ENCODE measurements at regions not wholly inside any gene's neighbourhood (a gene's known extent, or its start where the extent isn't known, plus 50 kb on each side); places are given as distances from the start of the nearest gene placed in this dataset.

GRCh38 chr2:155431004-155431507 is 732.6 kb downstream of the KCNJ3 start:
- no peak overlapping the region for H3K4me3 ChIP-seq (ENCODE audit: low read depth, low read length)

- no peak overlapping the region for H3K4me3 ChIP-seq (ENCODE audit: low read depth, low read length)
Measured at GRCh38 chr2:155427470-155427869, 729.0 kb downstream of the KCNJ3 start.

DNA sequence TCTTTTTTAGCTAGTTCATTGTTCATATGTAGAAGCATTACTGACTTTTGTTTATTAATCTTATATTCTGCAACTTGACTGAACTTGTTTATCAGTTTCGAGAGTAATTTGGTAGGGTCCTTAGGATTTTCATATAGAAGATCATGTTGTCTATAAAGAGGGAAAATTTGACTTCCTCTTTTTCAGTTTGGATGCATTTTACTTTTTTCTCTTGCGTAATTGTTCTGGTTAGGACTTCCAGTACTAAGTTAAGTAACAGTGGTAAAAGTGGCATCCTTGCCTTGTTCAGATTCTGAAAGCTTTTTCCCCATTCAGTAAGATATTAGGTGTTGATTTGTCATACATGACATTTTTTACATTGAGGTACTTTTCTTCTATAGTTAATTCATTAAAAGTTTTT is 726.0 kb downstream of the KCNJ3 start:
- H3K4me3 ChIP-seq (ENCODE audit: low read depth, low read length): no peak overlapping the region

- H3K4me3 ChIP-seq (ENCODE audit: low read depth, low read length): no peak overlapping the region
Measured at GRCh38 chr2:155418753-155419152, 720.3 kb downstream of the KCNJ3 start.

DNA sequence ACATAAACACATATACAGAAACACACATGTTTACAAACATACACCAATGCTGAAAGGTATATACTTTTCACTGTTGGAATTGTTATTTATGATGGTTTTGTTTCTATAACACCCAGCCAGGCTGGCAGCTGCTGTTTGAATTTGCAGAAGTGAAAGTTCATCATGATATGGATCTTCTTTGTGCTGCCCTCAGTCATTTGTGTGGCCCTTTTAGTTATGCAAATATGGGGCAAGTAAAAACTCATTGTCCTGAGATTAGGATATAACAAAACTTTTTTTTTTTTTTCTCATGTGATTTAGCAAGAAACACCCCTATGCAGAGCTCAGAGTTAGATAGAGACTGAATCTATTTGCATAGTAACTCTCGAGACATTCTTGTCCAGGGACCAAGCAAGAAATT is 714.1 kb downstream of the KCNJ3 start:
- H3K4me3 ChIP-seq (ENCODE audit: low read depth, low read length): no peak overlapping the region

GRCh38 chr2:155404433-155405002 is 706.0 kb downstream of the KCNJ3 start:
- H3K4me3 ChIP-seq (ENCODE audit: low read depth, low read length): no peak overlapping the region

DNA sequence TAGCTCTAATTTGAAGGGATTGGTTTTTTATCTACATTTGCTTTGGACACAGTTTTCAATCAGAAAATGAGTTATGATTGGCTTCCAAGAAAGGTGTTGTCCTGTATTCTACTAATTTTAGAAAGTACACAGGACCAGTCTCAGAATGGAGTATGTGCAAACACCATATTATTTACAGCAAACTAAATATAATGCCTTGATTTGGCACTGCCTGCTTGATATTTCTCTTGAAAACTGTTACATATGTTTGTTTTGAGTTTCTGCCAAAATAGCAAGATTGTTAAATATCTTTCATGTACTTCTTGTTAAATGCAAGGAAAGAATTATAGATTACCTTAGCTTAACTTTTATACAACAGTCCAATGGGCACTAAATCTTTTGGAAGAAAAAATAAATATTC is 694.9 kb downstream of the KCNJ3 start:
- no peak overlapping the region for H3K4me3 ChIP-seq (ENCODE audit: low read depth, low read length)

- H3K4me3 ChIP-seq (ENCODE audit: low read depth, low read length): no peak overlapping the region
Measured at GRCh38 chr2:155391613-155392130, 693.2 kb downstream of the KCNJ3 start.

- H3K4me3 ChIP-seq (ENCODE audit: low read depth, low read length): no peak overlapping the region
Measured at GRCh38 chr2:155389224-155389623, 690.7 kb downstream of the KCNJ3 start.

DNA sequence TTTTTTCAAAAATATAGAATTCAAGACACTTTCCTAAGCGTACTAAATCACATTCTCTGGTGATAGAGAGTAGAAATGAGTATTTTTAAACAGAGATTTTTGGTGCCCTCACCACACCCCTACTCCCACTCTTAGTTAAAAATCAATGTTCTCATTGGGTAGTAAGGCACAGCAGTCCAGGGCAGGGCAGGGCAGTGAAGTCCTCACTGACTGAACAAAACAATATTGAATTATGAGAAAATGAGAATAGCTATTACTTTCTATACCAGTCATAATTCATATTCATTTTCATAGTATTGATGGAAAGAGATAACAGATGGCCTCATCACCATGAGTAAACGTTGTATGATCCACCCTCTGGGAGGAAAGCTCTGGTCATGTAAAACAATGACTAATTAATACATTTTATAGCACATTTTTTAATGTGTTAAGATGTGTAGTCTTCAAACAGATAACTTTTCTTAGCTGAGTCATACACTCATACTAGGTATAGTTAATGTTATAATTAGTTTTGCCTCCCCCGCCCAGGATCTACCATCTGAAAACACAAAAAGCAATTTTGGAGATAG is 686.1 kb downstream of the KCNJ3 start:
- no peak overlapping the region for H3K4me3 ChIP-seq (ENCODE audit: low read depth, low read length)

- H3K4me3 ChIP-seq (ENCODE audit: low read depth, low read length): no peak overlapping the region
Measured at GRCh38 chr2:155382776-155383175, 684.3 kb downstream of the KCNJ3 start.

- no peak overlapping the region for H3K4me3 ChIP-seq (ENCODE audit: low read depth, low read length)
Measured at GRCh38 chr2:155381436-155381835, 682.9 kb downstream of the KCNJ3 start.

DNA sequence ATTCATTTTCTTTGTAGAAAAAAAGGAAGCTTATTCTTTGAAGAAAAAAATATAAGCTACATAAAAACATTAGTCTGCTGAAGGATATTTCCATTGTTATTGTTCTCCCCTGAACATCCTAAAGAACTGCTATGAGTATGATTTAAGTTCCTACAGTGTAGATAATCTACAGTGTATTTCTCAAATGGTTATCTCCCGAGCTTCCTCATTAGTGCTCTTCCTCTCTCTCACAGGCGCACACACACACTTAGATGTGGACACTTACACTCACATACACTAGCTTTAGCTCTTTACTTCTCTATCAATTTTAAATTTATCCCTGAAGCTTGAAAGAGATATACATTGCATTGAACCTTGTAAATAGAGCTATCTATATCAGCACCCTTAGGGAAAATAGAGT is 681.0 kb downstream of the KCNJ3 start:
- no peak overlapping the region for H3K4me3 ChIP-seq (ENCODE audit: low read depth, low read length)

GRCh38 chr2:155377931-155378444 is 679.5 kb downstream of the KCNJ3 start:
- no peak overlapping the region for H3K4me3 ChIP-seq (ENCODE audit: low read depth, low read length)

DNA sequence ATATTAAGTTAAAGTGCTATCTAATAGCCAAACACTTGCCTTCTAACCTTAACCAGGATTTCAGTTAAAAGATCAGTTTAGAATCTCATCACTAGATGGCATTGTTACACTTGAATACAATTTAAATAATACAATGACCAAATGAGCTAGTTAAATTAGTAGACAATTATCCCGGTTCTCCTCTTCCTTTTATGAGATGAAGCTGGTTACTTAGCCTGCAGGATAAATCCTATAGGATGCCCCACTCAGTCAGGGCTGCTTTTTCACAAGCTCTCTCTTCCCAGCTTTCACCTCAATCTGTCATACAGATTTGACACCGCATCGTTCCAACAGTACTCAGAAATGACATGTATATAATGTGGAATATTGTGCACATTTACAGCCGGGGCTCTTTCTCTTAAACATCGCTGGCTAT is 678.8 kb downstream of the KCNJ3 start:
- H3K4me3 ChIP-seq (ENCODE audit: low read depth, low read length): no peak overlapping the region

DNA sequence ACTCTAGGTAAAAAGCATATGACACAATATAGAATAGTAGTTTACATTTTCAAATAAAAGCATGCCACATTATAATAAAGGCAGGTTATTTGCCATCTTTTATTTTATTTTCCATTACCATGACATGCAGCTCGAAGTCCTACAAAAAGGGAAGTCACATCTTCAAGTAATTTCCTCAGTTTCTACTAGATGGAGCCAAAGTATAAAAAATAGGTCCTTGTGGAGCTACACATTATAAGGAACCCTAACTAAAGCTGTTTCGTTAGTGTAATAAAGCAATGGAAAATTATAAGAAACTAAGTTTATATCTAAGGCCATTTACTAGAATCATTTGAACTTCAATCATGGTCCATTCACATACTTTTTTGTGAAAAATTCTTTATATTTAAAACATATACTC is 674.5 kb downstream of the KCNJ3 start:
- H3K4me3 ChIP-seq (ENCODE audit: low read depth, low read length): no peak overlapping the region

DNA sequence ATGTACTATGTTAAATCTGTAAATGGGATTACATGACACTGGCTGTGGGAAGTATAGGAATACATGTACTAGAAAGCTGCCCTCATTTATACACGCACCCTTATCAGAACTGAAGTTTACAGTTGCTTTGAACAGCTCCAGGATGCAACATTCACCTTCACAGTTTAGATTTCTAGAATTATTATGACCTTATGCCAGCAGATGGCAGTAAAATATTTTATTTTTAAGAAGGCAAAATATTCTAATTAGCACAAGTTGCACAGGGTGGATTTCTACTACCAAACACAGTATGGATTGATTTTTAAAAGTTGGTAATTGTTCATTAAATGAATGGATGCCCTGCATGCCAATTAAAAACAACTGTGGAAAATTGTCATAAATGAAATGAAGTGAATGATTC is 670.4 kb downstream of the KCNJ3 start:
- H3K4me3 ChIP-seq (ENCODE audit: low read depth, low read length): no peak overlapping the region

- no peak overlapping the region for H3K4me3 ChIP-seq (ENCODE audit: low read depth, low read length)
Measured at GRCh38 chr2:155364766-155365165, 666.3 kb downstream of the KCNJ3 start.

GRCh38 chr2:155363349-155363888 is 664.9 kb downstream of the KCNJ3 start:
- no peak overlapping the region for H3K4me3 ChIP-seq (ENCODE audit: low read depth, low read length)

- no peak overlapping the region for H3K4me3 ChIP-seq (ENCODE audit: low read depth, low read length)
Measured at GRCh38 chr2:155357172-155357571, 658.7 kb downstream of the KCNJ3 start.

GRCh38 chr2:155356250-155356649 is 657.8 kb downstream of the KCNJ3 start:
- no peak overlapping the region for H3K4me3 ChIP-seq (ENCODE audit: low read depth, low read length)

Data from iPS-11a (cell line).